Heart right ventricle (tissue), 16 donors: ENCODE measurements at regions not wholly inside any gene's neighbourhood (a gene's known extent, or its start where the extent isn't known, plus 50 kb on each side); places are given as distances from the start of the nearest gene placed in this dataset.

Source experiments
- ATAC-seq, 8 donors: fragments of 200-7000 bp; cut with Tn5 transposase; one replicate each; pipeline ENCODE4 v1.9.1; 2020; ENCODE audit warnings: mild to moderate bottlenecking in 8 of 8, moderate library complexity in 8 of 8, moderate number of reproducible peaks in 1 of 8
- DNase-seq, 2 donors: peaks; one replicate each; pipeline ENCODE4 v3.0.0-alpha.2; 2020
- H3K27ac ChIP-seq, 10 donors: fragments of 200-600 bp; sonication (generic) in 2 of 10; one replicate each; pipeline versions ENCODE4 v1.5.0 to v1.8.0; 2020 to 2022; ENCODE audit warnings: mild to moderate bottlenecking in 3 of 10
- H3K27me3 ChIP-seq, 7 donors: fragments of 200-600 bp; one replicate each; pipeline ENCODE4 v1.8.0; 2021 to 2022; ENCODE audit warnings: mild to moderate bottlenecking in 2 of 7
- H3K36me3 ChIP-seq, 9 donors: fragments of 200-600 bp; sonication (generic) in 1 of 9; one replicate each; pipeline versions ENCODE4 v1.5.0 to v1.8.0; 2020 to 2022; ENCODE audit warnings: mild to moderate bottlenecking in 2 of 9
- H3K4me1 ChIP-seq, 9 donors: fragments of 200-600 bp; sonication (generic) in 1 of 9; one replicate each; pipeline versions ENCODE4 v1.5.0 to v1.8.0; 2020 to 2022; ENCODE audit warnings: mild to moderate bottlenecking in 4 of 9
- H3K4me3 ChIP-seq, 10 donors: fragments of 200-600 bp; sonication (generic) in 2 of 10; one replicate each; pipeline versions ENCODE4 v1.5.0 to v1.8.0; 2020 to 2022; ENCODE audit warnings: mild to moderate bottlenecking in 7 of 10, moderate library complexity in 2 of 10
- H3K9me3 ChIP-seq, 11 donors: fragments of 200-600 bp in 10 of 11; sonication (generic) in 2 of 11; one replicate each; pipeline versions ENCODE4 v1.5.0 to v1.8.0; 2013 to 2022; ENCODE audit warnings: mild to moderate bottlenecking in 2 of 11, control low read depth in 1 of 11, moderate library complexity in 1 of 11
- WGBS, 2 donors: extraction: QIAGEN DNeasy Blood & Tissue Kit; methylation state at CpG; one replicate each; pipeline ENCODE4 v1.1.7; 2013; ENCODE audit warnings: inconsistent platforms in 1 of 2; 5-methylcytosine and 5-hydroxymethylcytosine counted together
- intact Hi-C, 10 donors: fragments of 100-400 bp; cut with DNase I; formaldehyde crosslinking; loops; one replicate each; pipeline versions ENCODE4 v1.11.1 to v1.14.2; 2022
- TF ChIP-seq, protein P1 (sequence below), 9 donors: fragments of 200-600 bp; sonication (generic) in 2 of 9; IDR thresholded peaks; one replicate each; pipeline versions ENCODE4 v1.5.0 to v1.8.0; 2021 to 2022; ENCODE audit warnings: antibody characterized with exemption in 9 of 9, mild to moderate bottlenecking in 5 of 9, moderate library complexity in 1 of 9
- donor health status: Arrhythmogenic right ventricular cardiomyopathy.
- donor health status: ischemic (EF 13 %, LVEDD 7.1; RV severe dilation, severe dysfunction).
- donor health status: healthy with polysubstance abuse.
- donor health status: DM: no; HTN: yes; CAD: no.
- donor health status: DM: no; HTN: no; CAD: no.
- donor health status: ischemic (EF 25% LVEDD 6.9; RV normal size, moderate dysfunction).
- donor health status: ischemic (EF 25% LVEDD 5.7; RV mildly dilated, moderate dysfunction).
- donor health status: healthy.
- donor health status: DM: yes; HTN: yes; CAD: no.
- donor health status: Ischemic cardiomyopathy.
- donor health status: ischemic (EF 35%, LVEDD 5.7; RV mildly dilated, moderate dysfunction).
- donor health status: nonischemic (EF 11% LVEDD 7.7; RV severe dilation, severe dysfunction).
- donor health status: DM: yes; HTN: yes; CAD: no.
- donor health status: PGD.
- donor health status: ischemic (EF 29% LVEDD 5.4; RV normal size, mild dysfunction).
- donor health status: nonischemic (EF 23%, LVEDD 6.1; RV moderate dilation, normal function).

GRCh38 chr2:153394247-153394646 is 84.3 kb downstream of the RPRM start:
- TF ChIP-seq, protein P1, sequence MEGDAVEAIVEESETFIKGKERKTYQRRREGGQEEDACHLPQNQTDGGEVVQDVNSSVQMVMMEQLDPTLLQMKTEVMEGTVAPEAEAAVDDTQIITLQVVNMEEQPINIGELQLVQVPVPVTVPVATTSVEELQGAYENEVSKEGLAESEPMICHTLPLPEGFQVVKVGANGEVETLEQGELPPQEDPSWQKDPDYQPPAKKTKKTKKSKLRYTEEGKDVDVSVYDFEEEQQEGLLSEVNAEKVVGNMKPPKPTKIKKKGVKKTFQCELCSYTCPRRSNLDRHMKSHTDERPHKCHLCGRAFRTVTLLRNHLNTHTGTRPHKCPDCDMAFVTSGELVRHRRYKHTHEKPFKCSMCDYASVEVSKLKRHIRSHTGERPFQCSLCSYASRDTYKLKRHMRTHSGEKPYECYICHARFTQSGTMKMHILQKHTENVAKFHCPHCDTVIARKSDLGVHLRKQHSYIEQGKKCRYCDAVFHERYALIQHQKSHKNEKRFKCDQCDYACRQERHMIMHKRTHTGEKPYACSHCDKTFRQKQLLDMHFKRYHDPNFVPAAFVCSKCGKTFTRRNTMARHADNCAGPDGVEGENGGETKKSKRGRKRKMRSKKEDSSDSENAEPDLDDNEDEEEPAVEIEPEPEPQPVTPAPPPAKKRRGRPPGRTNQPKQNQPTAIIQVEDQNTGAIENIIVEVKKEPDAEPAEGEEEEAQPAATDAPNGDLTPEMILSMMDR (IDR thresholded peaks at IDR 0.05), result no peak
- no peak overlapping the region for H3K4me3 ChIP-seq
- peaks cover 0 to 25% (median 3%) of the 10 kb centered on the region in 11 donors for H3K9me3 ChIP-seq
- no peaks in the 10 kb centered on the region for H3K27me3 ChIP-seq
- DNase-seq, result no peak
- H3K27ac ChIP-seq, result no peak overlapping the region
- ATAC-seq, result no peak
- H3K4me1 ChIP-seq, result no peaks in the 10 kb centered on the region
- intact Hi-C loops, result no loop called here
- H3K36me3 ChIP-seq, result no peaks in the 10 kb centered on the region

GRCh38 chr2:153393518-153393917 is 85.0 kb downstream of the RPRM start:
- no peak overlapping the region for H3K27ac ChIP-seq
- DNase-seq (no peak), ATAC-seq (no peak)
- TF ChIP-seq, protein P1 (IDR thresholded peaks at IDR 0.05), result no peak
- no peaks in the 10 kb centered on the region for H3K4me1 ChIP-seq
- H3K36me3 ChIP-seq, result no peaks in the 10 kb centered on the region
- H3K4me3 ChIP-seq, result no peak overlapping the region
- WGBS, 2 donors, result 50 to 51% methylated on average over 3 of the region's 3 CpGs
- H3K9me3 ChIP-seq, result peaks cover 0 to 25% (median 3%) of the 10 kb centered on the region in 11 donors
- intact Hi-C loops, result no loop called here
- H3K27me3 ChIP-seq, result no peaks in the 10 kb centered on the region

DNA sequence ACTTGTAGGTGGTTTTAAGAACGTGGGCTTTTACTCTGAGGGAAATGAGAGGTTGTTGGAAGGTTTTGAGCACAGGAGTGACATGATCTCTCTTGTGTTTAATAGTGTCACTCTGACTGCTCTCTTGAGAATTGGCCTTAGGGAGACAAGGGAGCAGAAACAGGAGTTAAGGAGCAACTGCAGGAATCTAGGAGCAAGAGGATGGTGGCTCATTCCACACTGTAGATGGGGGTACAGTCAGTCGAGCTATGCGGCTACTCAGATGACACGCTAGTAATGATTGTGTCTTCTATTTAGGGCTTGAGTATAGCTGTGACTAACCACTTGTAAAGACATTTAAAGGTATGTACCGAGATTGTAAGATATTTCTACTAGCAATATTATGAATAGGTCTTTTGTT is 87.4 kb downstream of the RPRM start:
- Histone ChIP-seq H3K27me3 (no peaks in the 10 kb centered on the region), H3K4me1 (no peaks in the 10 kb centered on the region), H3K27ac (no peak overlapping the region), H3K36me3 (no peaks in the 10 kb centered on the region), H3K4me3 (no peak overlapping the region), H3K9me3 (peaks cover 0 to 17% (median 0%) of the 10 kb centered on the region in 11 donors)
- TF ChIP-seq, protein P1 (IDR thresholded peaks at IDR 0.05), result no peak
- WGBS, 2 donors, result 56 to 67% methylated on average over 5 of the region's 5 CpGs
- DNase-seq (no peak), ATAC-seq (no peak)
- intact Hi-C loops, result no loop called here

DNA sequence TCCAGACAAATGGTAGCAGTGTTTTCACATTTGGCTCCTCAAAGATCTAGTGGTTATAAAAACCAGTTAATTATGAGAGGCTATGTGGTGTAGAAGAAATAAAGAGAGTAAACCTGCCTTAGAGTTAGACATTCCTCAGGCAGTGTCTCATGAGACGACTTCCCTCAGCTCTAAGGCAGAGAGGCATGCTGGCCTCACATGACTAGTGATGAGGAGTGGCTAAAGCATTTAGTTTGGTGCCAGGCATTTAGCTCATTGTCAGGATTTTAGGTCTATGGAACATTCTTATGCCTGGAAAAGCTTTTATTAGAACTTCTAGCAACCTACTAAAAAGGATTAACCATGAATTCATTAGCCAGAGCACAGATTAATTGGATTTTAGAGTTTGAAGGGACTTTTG is 90.3 kb downstream of the RPRM start:
- Histone ChIP-seq H3K27me3 (no peaks in the 10 kb centered on the region), H3K36me3 (no peaks in the 10 kb centered on the region), H3K9me3 (peaks cover 0 to 15% (median 0%) of the 10 kb centered on the region in 11 donors), H3K4me3 (no peak overlapping the region), H3K4me1 (no peaks in the 10 kb centered on the region), H3K27ac (no peak overlapping the region)
- intact Hi-C loops, result no loop called here
- 43 to 44% methylated on average over 1 of the region's 1 CpG for WGBS, 2 donors
- no peak for ATAC-seq
- TF ChIP-seq, protein P1 (IDR thresholded peaks at IDR 0.05), result no peak
- DNase-seq, result no peak

DNA sequence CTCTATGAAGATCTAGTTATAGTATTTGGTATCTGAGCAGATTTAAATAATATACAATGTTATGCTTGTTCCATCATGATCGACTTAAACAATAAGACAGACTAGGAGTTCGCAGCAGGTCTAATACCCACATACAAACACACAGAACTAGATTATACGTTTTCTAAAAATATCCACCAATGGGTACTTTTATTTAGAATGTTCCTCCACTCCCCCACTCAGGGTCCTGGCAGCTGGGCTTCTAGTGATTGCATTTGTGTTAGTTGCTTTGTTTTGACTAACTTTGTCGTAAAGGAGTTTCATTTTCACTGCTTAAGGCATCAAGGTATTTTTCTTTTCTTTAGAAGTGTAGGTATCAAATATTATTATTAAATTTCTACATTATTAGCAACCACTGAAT is 91.4 kb downstream of the RPRM start:
- H3K9me3 ChIP-seq, result peaks cover 0 to 12% (median 0%) of the 10 kb centered on the region in 11 donors
- no peaks in the 10 kb centered on the region for H3K27me3 ChIP-seq
- intact Hi-C loops, result no loop called here
- ATAC-seq (no peak), DNase-seq (no peak)
- H3K4me3 ChIP-seq, result no peak overlapping the region
- H3K36me3 ChIP-seq, result no peaks in the 10 kb centered on the region
- 74 to 78% methylated on average over 4 of the region's 4 CpGs for WGBS, 2 donors
- TF ChIP-seq, protein P1 (IDR thresholded peaks at IDR 0.05), result no peak
- no peak overlapping the region for H3K27ac ChIP-seq
- H3K4me1 ChIP-seq, result no peaks in the 10 kb centered on the region
